A549 (cell line): ENCODE measurements at regions not wholly inside any gene's neighbourhood (a gene's known extent, or its start where the extent isn't known, plus 50 kb on each side); places are given as distances from the start of the nearest gene placed in this dataset.

Experiments
- ATAC-seq, 2 experiments: fragments of 200-7000 bp in 1 of 2; fragments of >200 bp in 1 of 2; cut with Nextera tagmentation in 1 of 2; cut with Tn5 transposase in 1 of 2; 3 replicates each; pipeline versions ENCODE4 v1.8.0 to v1.9.1; 2018 to 2020; ENCODE audit warnings: mild to moderate bottlenecking in 1 of 2, moderate library complexity in 1 of 2
- CTCF ChIA-PET: fragments of 300-600 bp; sonication (Branson Sonifier 250); formaldehyde crosslinking; extraction: SDS; loops from one replicate; lab custom pipeline; 2021; ENCODE audit warnings: antibody characterized with exemption, inconsistent platforms; lab: Yijun Ruan, JAX
- POLR2A ChIA-PET: fragments of 350-600 bp; formaldehyde crosslinking; extraction: SDS; loops from one replicate; lab custom pipeline; 2021; ENCODE audit warnings: antibody characterized with exemption, inconsistent platforms; lab: Yijun Ruan, JAX
- DNase-seq, 2 experiments: peaks; one replicate each; pipeline versions ENCODE4 v3.0.0 to v3.0.0-alpha.2; 2011 to 2016; ENCODE audit warnings: low read depth in 1 of 2, low spot score in 1 of 2
- FAIRE-seq: peaks from 2 replicates; lab custom pipeline; 2011; peaks lifted over from hg19 to GRCh38; lab: Jason Lieb, UNC
- H3K27ac ChIP-seq, 2 experiments: fragments of >200 bp; sonication (Bioruptor Twin); formaldehyde crosslinking; 3 replicates each; pipeline ENCODE4 v1.5.1; 2016 to 2017
- H3K4me1 ChIP-seq: fragments of >200 bp; sonication (Bioruptor Twin); formaldehyde crosslinking; 3 replicates; pipeline ENCODE4 v1.6.1; 2016
- H3K4me2 ChIP-seq: fragments of >200 bp; sonication (Bioruptor Twin); formaldehyde crosslinking; 3 replicates; pipeline ENCODE4 v1.6.1; 2016
- H3K4me3 ChIP-seq: fragments of >200 bp; sonication (Bioruptor Twin); formaldehyde crosslinking; 3 replicates; pipeline ENCODE4 v1.5.1; 2016
- H3K9me3 ChIP-seq: fragments of >200 bp; sonication (Bioruptor Twin); formaldehyde crosslinking; 3 replicates; pipeline ENCODE4 v1.6.1; 2016
- BCL3 ChIP-seq: fragments of >200 bp; sonication (Bioruptor Twin); formaldehyde crosslinking; IDR thresholded peaks from 3 replicates; pipeline ENCODE4 v1.6.1; 2016
- BHLHE40 ChIP-seq: IDR thresholded peaks from 2 replicates; pipeline ENCODE4 v1.6.1; 2012; ENCODE audit warnings: low read depth, low read length, inconsistent platforms
- CEBPB ChIP-seq, 2 experiments: fragments of >200 bp in 1 of 2; sonication (Bioruptor Twin) in 1 of 2; formaldehyde crosslinking in 1 of 2; IDR thresholded peaks; 2 replicates each; pipeline ENCODE4 v1.6.1; 2012 to 2016
- CHD2 ChIP-seq: fragments of 150-350 bp; IDR thresholded peaks from 2 replicates; pipeline ENCODE4 v1.6.1; 2014; ENCODE audit warnings: low read length; ENCODE audit not compliant: partially characterized antibody
- CTCF ChIP-seq: fragments of >200 bp; sonication (Bioruptor Twin); formaldehyde crosslinking; IDR thresholded peaks from 3 replicates; pipeline ENCODE4 v1.5.1; 2016
- EHMT2 ChIP-seq: fragments of 200-600 bp; sonication (generic); IDR thresholded peaks from 2 replicates; pipeline ENCODE4 v1.6.1; 2016; ENCODE audit warnings: antibody characterized with exemption, low read depth, mild to moderate bottlenecking, moderate library complexity
- ELK1 ChIP-seq: fragments of 150-350 bp; IDR thresholded peaks from 2 replicates; pipeline ENCODE4 v1.6.1; 2014; ENCODE audit warnings: low read depth, mild to moderate bottlenecking, low read length
- EP300 ChIP-seq, 2 experiments: fragments of >200 bp; sonication (Bioruptor Twin); formaldehyde crosslinking; IDR thresholded peaks; 2 replicates in 1 of 2; 3 replicates in 1 of 2; pipeline ENCODE4 v1.6.1; 2016 to 2017
- ESRRA ChIP-seq: fragments of 150-350 bp; IDR thresholded peaks from 2 replicates; pipeline ENCODE4 v1.6.1; 2014; ENCODE audit warnings: mild to moderate bottlenecking, low read length, borderline replicate concordance
- FOSB ChIP-seq: fragments of 250-450 bp; sonication (Bioruptor Pico); IDR thresholded peaks from 2 replicates; pipeline ENCODE4 v1.5.0; 2020; ENCODE audit warnings: mild to moderate bottlenecking, moderate library complexity
- HOXB13 ChIP-seq: fragments of 250-450 bp; sonication (Bioruptor Pico); IDR thresholded peaks from 2 replicates; pipeline ENCODE4 v1.5.0; 2020; ENCODE audit warnings: low read depth, mild to moderate bottlenecking, moderate library complexity
- JUN ChIP-seq, 2 experiments: fragments of >200 bp; sonication (Bioruptor Twin); formaldehyde crosslinking; IDR thresholded peaks; 2 replicates in 1 of 2; 3 replicates in 1 of 2; pipeline ENCODE4 v1.6.1; 2016 to 2017
- MAX ChIP-seq: IDR thresholded peaks from 2 replicates; pipeline ENCODE4 v1.6.1; 2012
- NFE2L2 ChIP-seq: fragments of 150-350 bp; conservative IDR thresholded peaks from 2 replicates; pipeline ENCODE4 v1.6.1; 2014; ENCODE audit warnings: low read length
- POLR2AphosphoS2 ChIP-seq: conservative IDR thresholded peaks from 2 replicates; pipeline ENCODE4 v1.6.1; 2012; ENCODE audit warnings: low read length, improper control_type of control experiment, inconsistent platforms
- RCOR1 ChIP-seq: fragments of 150-350 bp; IDR thresholded peaks from 2 replicates; pipeline ENCODE4 v1.6.1; 2014; ENCODE audit warnings: antibody characterized with exemption, low read length, low read depth
- RFX5 ChIP-seq: fragments of 450-650 bp; IDR thresholded peaks from 2 replicates; pipeline ENCODE4 v1.7.1; 2014; ENCODE audit warnings: antibody characterized with exemption, mild to moderate bottlenecking, moderate library complexity
- RNF2 ChIP-seq: fragments of 200-600 bp; sonication (generic); IDR thresholded peaks from 2 replicates; pipeline ENCODE4 v1.6.1; 2016; ENCODE audit warnings: low read depth, mild to moderate bottlenecking, antibody characterized with exemption, moderate library complexity, borderline replicate concordance
- TFCP2L1 ChIP-seq: fragments of 250-450 bp; sonication (Bioruptor Pico); IDR thresholded peaks from 2 replicates; pipeline ENCODE4 v1.5.0; 2021; ENCODE audit warnings: mild to moderate bottlenecking
- USF2 ChIP-seq: fragments of 450-650 bp; IDR thresholded peaks from 2 replicates; pipeline ENCODE4 v1.6.1; 2014; ENCODE audit warnings: antibody characterized with exemption
- WGBS: methylation state at CpG from one replicate; pipeline ENCODE4 v1.1.6; 2017; ENCODE audit errors: missing lambda C conversion rate; 5-methylcytosine and 5-hydroxymethylcytosine counted together

- DNase-seq = no peak
- no peak for ATAC-seq
- Histone ChIP-seq H3K4me1 (peaks cover 2% of the 10 kb centered on the region; the same call in 1 of the 3 replicates), H3K4me2 (no peak overlapping the region), H3K4me3 (no peak overlapping the region), H3K9me3 (peaks cover 16% of the 10 kb centered on the region), H3K27ac (no peak overlapping the region)
- ChIA-PET CTCF (interaction anchor here (1.1 to 1.8 kb wide), 3 partner anchors 10 to 125 kb away, joined by 3 to 5 read pairs (median 3); no protein-coding TSS in a partner anchor), POLR2A (no interaction called here)
- no peak for TF ChIP-seq RNF2
- TF ChIP-seq NFE2L2 = no peak
- TF ChIP-seq HOXB13 (CRISPR knock-in tag) = no peak
- 67% methylated on average over 10 of the region's 10 CpGs for WGBS
- no peak for FAIRE-seq
These were observed 306.5 kb upstream of the NEBL start for GRCh38 chr10:21203473-21204107.

GRCh38 chr10:21202776-21203462 is 305.8 kb upstream of the NEBL start:
- no peak for DNase-seq
- no peak overlapping the region for H3K27ac ChIP-seq
- H3K4me3 ChIP-seq = no peak overlapping the region
- FAIRE-seq = no peak
- no peaks in the 10 kb centered on the region for H3K4me1 ChIP-seq
- H3K9me3 ChIP-seq = peaks cover 19% of the 10 kb centered on the region
- ChIA-PET CTCF (interaction anchor here (0.7 to 1.8 kb wide), 4 partner anchors 9 to 750 kb away, joined by 3 to 5 read pairs (median 4); no protein-coding TSS in a partner anchor), POLR2A (no interaction called here)
- ATAC-seq = no peak
- H3K4me2 ChIP-seq = no peak overlapping the region
- no peak for TF ChIP-seq JUN (IDR thresholded peaks at IDR 0.05)
- no peak for TF ChIP-seq CHD2
- no peak for TF ChIP-seq CTCF
- no peak for TF ChIP-seq MAX
- TF ChIP-seq CEBPB (IDR thresholded peaks at IDR 0.05) = no peak
- TF ChIP-seq EHMT2 = no peak
- TF ChIP-seq USF2 = no peak
- no peak for TF ChIP-seq HOXB13 (CRISPR knock-in tag)
- TF ChIP-seq BCL3 = no peak
- TF ChIP-seq ELK1 = no peak
- TF ChIP-seq POLR2AphosphoS2 = no peak
- no peak for TF ChIP-seq RCOR1
- TF ChIP-seq TFCP2L1 (CRISPR knock-in tag) = no peak
- TF ChIP-seq FOSB (CRISPR knock-in tag) = no peak
- no peak for TF ChIP-seq EP300 (IDR thresholded peaks at IDR 0.05)
- TF ChIP-seq BHLHE40 = no peak
- TF ChIP-seq ESRRA = no peak
- no peak for TF ChIP-seq RFX5
- TF ChIP-seq, all 56 proteins: peak for 0
- WGBS = 64% methylated on average over 5 of the region's 5 CpGs
